ENCODE measurements at regions not wholly inside any gene's neighbourhood (a gene's known extent, or its start where the extent isn't known, plus 50 kb on each side); places are given as distances from the start of the nearest gene placed in this dataset.

- TF ChIP-seq EZH2 (IDR thresholded peaks at IDR 0.05; ENCODE audit: low read length) = no peak
- no peak for TF ChIP-seq CTCF (optimal IDR thresholded peaks at IDR 0.05 in 1 of 3, IDR thresholded peaks at IDR 0.05 in 1 of 3, conservative IDR thresholded peaks at IDR 0.05 in 1 of 3; ENCODE audit: extremely low read depth in 1 of 3, insufficient read depth in 2 of 3, low read length in 3 of 3)
Observed at GRCh38 chr12:74076918-74077317, 460.7 kb upstream of the ATXN7L3B start.

All from keratinocyte (primary cell).